IPS-18c (cell line): ENCODE measurements at regions not wholly inside any gene's neighbourhood (a gene's known extent, or its start where the extent isn't known, plus 50 kb on each side); places are given as distances from the start of the nearest gene placed in this dataset.

Experiments
- H3K4me3 ChIP-seq: 2 replicates; pipeline ENCODE4 v1.7.0; 2013; ENCODE audit warnings: low read depth, mild to moderate bottlenecking, low read length, moderate library complexity; ENCODE audit not compliant: insufficient read depth
- H3K9me3 ChIP-seq: one replicate; pipeline ENCODE4 v1.6.1; 2013; ENCODE audit warnings: mild to moderate bottlenecking, low read length, moderate library complexity; ENCODE audit not compliant: control insufficient read depth, insufficient read depth

DNA sequence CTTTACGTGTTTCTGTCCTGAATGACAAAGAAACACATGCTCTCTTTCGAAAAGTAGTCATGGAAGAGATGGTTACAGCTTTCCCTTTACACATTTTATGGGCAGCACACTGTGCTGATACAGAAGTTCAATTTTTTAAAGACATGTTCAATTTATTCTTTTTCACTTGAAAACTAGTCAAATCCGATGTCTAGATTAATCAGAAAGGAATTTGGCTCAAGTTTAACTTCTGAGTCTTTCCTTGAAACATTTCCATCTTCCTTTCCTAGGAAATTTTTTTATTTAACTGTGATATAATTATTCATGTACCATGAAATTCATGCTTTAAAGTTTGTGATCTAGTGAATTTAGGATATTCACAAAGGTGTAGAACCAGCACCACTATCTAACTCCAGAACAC lies 360.1 kb downstream of the TNS3 start:
- no peaks in the 10 kb centered on the region for H3K9me3 ChIP-seq
- H3K4me3 ChIP-seq: no peak overlapping the region

DNA sequence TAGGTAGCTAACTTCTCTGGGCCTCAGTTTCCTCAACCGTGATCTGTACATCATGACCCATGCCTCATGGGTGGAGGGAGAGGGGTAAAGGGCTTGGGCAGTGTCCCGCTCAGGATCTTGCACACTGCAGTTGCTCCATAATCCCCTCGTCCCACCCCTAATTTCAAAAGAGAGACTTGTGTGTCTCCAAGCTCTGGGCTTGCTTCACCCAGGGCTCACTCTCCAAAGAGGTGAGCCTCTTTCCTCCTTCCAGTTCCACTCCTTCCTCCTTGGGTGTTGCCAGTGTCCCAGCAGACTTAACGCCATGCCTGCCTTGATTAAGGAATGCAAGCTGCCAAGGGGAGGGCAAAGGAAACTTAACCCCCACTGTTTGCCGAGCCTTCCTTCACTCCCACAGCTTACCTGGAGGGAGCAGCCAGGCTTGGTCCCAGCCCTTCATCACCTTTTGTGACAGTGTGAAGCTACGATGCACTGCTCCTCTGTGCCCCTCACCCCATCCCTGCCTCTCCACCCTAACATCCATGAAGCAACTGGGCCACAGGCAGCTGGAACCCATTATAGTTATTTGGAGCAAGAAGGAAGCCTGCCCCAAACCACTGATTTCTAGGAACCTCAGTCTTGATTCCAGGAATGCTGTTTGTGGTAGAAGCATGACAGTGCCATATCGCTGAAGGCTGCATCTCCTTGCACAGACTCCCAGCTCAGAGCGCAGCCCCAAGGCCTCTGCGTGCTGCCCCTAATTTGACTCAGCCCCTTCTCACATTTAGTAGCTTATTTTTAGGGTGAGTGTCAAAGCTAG lies 363.3 kb downstream of the TNS3 start:
- H3K9me3 ChIP-seq: no peaks in the 10 kb centered on the region
- H3K4me3 ChIP-seq: no peak overlapping the region

DNA sequence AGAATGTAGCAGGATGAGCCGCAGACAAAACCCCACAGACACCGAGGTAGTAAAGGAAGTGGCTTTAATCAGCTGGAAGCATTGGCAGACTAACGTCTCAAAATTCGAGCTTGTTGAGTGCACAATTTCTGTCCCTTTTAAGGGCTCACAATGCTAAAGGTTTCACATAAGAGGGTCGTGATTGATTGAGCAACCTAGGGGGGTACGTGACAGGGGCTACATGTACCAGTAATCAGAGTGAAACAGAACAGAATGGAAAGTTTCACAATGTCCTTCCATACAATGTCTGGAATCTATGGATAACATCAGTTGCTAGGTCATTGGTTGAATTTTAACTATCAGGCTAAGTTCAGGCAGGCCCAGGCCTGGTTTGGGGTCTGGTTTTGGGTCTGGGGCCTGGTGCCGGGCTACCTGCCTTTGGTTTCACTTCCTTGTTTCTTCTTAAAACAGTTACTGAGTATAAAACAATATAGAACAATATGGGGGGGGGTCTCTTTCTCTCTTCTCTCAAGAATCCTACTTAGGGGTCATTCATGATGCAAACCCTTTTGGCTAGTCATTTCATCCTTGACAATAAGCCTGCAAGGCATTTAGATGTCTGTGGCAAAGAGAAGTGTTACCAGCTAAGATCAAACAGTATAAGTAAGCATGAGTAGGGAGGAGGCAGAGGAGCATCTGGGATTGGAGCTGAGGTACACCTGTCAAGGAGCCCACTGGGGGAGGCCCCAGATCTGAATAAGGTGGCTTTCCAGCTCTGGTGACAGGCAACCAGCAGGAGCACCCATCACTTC lies 364.1 kb downstream of the TNS3 start:
- no peak overlapping the region for H3K4me3 ChIP-seq
- H3K9me3 ChIP-seq: no peaks in the 10 kb centered on the region

DNA sequence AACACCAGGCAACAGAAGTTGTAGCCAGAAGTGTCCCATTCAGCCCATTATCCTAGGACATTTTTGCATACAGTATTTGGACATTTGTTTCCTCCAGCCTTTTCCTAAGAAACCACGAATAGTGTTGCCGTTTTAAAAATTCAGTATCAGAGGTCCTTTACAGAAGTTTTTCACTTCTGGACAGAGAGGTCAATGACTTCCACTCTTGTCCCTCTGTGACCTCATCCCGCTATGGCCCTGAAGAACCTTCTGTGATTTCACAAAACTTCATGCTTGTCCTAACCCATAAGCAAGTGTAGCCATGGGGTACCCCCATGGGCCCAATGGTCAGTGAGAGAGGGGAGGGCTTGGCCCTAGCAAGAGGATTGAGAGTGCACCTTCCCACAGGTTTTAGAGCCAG lies 364.8 kb downstream of the TNS3 start:
- no peaks in the 10 kb centered on the region for H3K9me3 ChIP-seq
- no peak overlapping the region for H3K4me3 ChIP-seq

DNA sequence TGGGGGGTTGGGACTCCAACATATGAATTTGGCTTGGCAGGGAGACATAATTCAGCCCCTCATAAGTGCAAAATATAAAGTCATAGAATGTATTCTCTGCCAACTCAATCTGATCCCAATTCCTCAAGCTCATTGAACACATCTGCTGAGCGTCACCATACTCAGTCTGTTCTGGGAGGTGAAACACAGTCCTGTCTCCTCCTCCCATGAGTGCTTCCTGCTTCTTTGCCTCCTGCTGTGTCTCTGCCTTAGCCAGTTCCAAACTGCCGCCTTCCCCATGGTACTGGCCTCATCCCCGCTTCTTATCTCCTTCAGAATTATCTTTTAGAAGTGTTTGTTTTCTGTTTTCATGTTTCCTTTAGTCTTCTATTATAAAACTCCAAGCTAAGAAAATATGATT lies 365.5 kb downstream of the TNS3 start:
- Histone ChIP-seq H3K4me3 (no peak overlapping the region), H3K9me3 (no peaks in the 10 kb centered on the region)

DNA sequence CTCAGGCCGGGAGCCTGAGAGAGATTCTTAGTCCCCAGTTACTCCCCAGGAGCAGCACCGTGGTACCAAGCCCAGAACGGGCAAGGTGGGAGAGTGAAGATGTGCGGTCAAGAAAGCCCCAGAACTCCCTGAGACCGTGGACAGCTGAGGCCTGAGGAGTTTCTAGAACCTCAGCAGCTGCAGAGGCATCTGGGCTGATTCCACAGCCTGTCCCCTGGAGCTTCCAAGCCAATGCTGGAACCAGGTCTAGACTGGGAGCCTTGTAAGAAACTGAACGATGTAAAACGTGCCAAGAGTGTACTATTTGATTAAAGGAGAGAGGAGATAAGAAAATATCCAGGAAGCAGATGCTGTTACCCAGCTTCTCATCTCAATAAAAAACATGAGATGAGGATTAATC lies 366.3 kb downstream of the TNS3 start:
- Histone ChIP-seq H3K4me3 (no peak overlapping the region), H3K9me3 (no peaks in the 10 kb centered on the region)

DNA sequence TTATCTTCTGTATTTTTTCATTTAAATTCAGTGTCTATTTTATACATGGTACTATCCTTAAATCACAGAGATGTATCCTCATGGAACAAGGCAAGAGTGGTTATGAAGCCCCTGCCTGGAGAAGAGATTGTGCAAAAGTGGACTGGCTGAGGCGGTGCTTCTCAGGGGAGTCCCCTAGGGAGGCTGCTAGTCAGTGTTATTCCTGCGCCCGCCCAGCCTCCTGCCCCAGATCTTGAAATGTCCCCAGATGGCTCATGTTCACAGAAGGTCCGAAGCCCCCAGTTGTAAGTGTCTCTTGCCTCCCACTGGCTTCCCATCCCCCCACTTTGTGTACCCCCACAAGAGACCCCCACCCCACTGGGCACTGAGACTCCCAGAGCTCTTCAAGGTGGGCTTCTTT lies 366.9 kb downstream of the TNS3 start:
- no peaks in the 10 kb centered on the region for H3K9me3 ChIP-seq
- H3K4me3 ChIP-seq: no peak overlapping the region

DNA sequence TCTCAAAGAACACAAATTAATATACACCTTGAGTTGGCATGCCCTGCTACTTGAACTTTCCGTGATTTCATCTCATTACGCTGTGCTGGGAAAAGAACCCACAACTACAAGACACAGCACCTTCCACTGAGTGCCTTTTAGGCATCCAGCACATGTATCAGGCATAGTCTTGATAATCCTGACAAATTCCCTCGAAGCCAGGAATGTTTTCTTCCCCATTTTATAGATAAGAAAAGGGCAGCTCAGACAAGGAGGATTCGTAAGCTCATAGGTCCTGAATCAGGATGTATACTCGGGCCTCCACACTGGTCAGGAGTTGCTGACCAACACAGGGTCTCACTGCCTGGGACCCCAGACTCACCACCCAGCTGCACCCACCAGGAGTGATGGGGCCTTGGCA lies 368.6 kb downstream of the TNS3 start:
- no peak overlapping the region for H3K4me3 ChIP-seq
- no peaks in the 10 kb centered on the region for H3K9me3 ChIP-seq

DNA sequence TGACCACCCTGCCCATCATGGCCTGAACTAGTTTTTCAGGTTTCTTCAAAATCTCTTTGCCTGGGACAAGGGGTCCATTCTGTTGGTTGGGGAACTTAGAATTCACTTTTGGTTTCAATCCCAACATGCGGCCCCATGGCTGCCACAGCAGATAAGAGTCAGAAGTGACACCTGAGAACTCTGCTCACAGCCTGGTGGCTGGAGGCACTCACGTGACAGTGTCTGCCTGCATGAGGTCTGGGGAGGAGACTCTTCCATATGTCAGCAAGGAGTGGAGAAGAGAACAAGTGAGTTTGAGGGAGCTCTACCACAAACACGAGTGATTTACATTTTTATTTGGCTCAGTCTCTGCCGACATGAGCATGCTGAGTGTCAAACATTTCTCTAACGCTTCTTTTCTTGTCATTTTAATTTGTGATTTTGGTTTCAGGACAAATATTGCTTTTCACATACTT lies 370.4 kb downstream of the TNS3 start:
- H3K9me3 ChIP-seq: no peaks in the 10 kb centered on the region
- no peak overlapping the region for H3K4me3 ChIP-seq

DNA sequence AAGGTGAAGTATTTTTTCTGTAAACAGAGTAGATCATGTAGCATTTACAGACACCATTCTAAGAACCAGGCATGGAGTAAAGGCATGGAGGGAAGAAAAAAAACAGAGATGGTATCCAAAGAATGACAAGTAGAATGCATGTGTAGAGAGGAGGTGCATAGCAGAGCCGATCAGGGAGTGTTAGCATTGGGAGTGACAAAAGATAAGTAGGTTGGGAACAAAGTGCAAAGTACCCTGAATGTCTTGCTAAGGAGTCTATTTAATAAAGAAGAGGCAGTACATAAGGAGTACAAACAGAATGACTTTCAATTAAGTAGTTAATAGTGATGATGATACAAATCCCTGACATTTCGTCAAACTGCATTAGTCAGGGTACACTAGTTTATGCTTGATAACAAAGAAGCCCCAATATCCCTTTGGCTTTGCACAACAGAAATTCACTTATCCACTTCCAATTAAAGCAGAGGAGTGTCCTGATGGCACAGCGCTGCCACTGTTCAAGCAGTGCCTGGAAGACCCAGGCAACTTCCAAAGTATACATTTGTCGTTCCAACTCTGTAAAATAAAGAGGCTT lies 371.5 kb downstream of the TNS3 start:
- H3K9me3 ChIP-seq: no peaks in the 10 kb centered on the region
- H3K4me3 ChIP-seq: no peak overlapping the region

DNA sequence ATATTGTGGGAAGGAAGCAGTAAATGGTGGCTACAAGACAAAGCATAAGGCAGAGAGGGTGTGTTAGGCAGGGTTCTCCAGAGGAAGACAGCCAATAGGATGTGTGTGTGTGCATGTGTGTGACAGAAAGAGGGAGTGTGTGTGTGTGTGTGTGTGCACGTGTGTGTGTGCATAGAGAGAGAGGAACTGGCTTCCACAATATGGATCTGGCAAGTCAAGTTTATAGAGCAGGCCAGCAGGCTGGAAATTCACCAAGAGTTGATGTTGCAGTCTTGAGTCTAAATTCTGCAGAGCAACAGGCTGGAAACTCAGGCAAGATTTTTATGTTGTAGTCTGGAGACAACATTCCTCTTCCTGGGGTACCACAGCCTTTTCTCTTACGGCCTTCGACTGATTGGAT lies 374.0 kb downstream of the TNS3 start:
- Histone ChIP-seq H3K9me3 (no peaks in the 10 kb centered on the region), H3K4me3 (no peak overlapping the region)

DNA sequence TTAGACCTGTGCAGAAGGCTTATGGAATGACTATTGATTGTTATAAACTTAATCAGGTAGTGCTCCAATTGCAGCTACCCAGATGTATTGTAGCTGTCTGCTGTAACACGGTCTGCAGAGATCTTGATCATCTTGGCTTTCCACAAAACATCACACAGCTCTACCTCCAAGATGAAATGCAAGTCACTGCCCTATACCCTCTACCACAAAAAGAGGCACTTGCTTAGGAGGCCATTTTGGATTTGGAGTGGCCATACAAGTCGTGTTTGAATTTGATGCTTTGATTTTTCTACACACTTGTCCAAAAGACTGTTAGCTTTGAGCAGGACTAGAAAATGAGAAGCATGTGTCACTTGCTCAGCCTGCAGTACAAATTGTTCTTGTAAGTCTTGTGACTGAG lies 377.2 kb downstream of the TNS3 start:
- Histone ChIP-seq H3K9me3 (no peaks in the 10 kb centered on the region), H3K4me3 (no peak overlapping the region)

DNA sequence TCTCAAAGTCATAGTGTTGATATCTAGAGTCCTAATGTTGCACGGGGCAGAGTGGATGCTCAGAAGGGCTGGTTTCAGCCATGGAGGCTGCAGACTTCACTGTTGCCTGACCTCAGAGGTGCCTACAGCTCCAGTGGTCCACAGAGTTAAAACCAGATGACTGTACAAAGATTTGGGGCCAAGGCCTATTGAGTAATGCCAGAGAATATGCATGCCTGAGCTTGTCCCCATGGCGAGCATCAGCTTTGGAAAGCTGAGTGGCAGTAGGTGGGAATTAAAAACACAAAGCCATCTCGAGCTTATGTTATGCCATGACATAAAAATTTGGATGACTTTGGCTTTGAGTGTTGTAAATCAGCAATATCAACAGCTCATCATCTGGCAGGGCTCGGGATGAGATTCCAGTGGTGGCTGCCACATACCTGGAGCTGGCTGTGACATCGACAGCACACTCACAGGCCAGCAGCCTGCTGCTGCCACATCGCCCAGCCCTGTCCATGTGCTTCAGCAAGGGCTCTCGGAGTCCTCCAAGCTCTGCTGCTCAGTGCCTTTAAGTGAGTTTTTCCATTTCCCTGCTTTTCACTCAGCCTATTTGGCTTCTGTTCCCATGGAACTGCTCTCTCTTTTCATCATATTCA lies 379.6 kb downstream of the TNS3 start:
- no peaks in the 10 kb centered on the region for H3K9me3 ChIP-seq
- H3K4me3 ChIP-seq: no peak overlapping the region

DNA sequence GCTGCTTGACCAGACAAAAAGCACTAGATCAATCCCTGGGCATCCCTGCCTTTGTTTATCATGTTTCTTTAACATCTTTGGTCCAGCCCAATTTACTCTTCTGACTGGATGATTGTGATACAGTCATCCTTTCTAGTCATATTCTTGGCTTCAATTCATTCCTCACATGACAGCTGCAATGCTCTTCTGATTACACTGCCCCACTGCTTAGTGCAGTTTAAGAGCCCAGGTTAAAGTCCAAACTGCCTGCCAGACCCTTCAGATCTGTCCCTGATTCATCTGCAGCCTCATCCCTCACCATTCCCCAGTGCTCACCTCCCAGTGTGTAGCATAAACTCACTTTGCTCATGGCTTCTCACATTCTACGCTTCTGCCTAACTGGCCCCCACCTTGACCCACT lies 383.8 kb downstream of the TNS3 start:
- H3K9me3 ChIP-seq: no peaks in the 10 kb centered on the region
- no peak overlapping the region for H3K4me3 ChIP-seq

DNA sequence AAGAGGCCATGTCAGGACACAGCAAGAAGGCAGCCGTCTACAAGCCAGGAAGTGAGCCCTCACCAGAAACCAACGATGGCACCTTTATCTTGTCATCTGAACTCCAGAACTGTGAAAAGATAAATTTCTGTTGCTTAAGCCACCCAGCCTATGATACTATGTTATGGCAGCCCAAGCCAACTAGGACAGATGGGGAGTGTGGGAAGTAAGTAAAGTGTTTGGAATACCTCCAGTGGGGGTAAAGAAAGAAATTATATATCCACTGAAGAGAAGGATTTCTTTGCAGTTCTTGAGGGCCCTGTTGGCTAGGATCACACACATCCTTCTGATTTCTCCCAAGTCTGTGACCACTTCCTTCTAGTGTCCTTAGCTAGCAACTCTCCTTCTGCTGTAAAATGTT lies 384.4 kb downstream of the TNS3 start:
- Histone ChIP-seq H3K9me3 (no peaks in the 10 kb centered on the region), H3K4me3 (no peak overlapping the region)

DNA sequence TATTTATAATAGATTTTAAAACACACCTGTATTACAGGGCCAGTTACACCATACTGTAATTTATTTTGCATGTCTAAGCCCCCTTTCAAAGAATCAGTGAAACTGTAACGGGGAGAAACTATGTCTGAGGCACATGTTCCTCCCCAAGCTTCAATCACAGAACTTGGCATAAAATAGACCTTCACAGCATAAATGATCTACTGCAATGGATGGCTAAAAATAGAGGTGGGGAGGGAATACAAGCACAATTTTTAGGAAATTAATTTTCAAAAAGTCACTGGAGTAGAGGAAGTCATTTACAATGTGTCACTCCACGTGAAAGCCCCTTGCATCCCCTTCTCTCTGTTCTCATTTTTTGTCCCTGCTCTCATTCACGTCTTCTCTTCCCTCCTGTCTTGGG lies 385.2 kb downstream of the TNS3 start:
- Histone ChIP-seq H3K9me3 (no peaks in the 10 kb centered on the region), H3K4me3 (no peak overlapping the region)

DNA sequence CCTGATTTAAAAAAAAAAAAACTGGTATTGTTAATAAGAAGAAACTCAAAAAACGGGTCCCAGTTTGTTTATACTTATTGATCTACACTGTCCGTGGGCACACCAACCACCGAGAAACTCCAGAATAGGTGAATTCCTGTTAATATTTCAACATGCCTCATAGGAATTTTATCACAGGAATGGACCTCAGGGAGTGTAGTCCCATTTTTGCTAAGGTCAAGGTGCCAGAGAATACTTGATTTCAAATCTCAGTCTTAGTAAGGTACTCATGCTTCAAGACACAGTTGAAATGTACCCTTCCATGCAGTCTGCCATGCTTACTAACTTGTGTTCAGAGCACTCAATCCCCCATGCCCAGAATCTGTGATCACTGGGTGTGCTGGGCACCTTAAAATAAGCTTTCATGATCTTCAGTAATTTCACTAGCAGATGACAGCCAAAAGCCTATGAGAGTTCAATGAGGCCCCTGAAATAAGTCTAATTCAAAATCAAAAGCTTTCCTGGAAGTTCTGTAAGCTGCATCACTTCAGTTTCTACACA lies 385.7 kb downstream of the TNS3 start:
- no peaks in the 10 kb centered on the region for H3K9me3 ChIP-seq
- no peak overlapping the region for H3K4me3 ChIP-seq
